Mammary epithelial cell (primary cell): ENCODE measurements at regions not wholly inside any gene's neighbourhood (a gene's known extent, or its start where the extent isn't known, plus 50 kb on each side); places are given as distances from the start of the nearest gene placed in this dataset.

Experiments
- CTCF ChIP-seq, 2 donors: IDR thresholded peaks in 1 of 2; conservative IDR thresholded peaks in 1 of 2; 2 replicates each; pipeline ENCODE4 v1.5.1; 2011 to 2012; ENCODE audit warnings: inconsistent platforms in 2 of 2, low read length in 2 of 2, mild to moderate bottlenecking in 2 of 2, control low read depth in 1 of 2, low read depth in 1 of 2; ENCODE audit not compliant: insufficient read depth in 1 of 2; ENCODE audit errors: extremely low read depth in 1 of 2
- EZH2 ChIP-seq: IDR thresholded peaks from 2 replicates; pipeline ENCODE4 v1.6.1; 2012; ENCODE audit warnings: low read length, inconsistent platforms, borderline replicate concordance

GRCh38 chr2:65551528-65551927 is 119.1 kb upstream of the SPRED2 start:
- TF ChIP-seq EZH2 (no peak), CTCF (conservative IDR thresholded peaks at IDR 0.05 in 1 of 2, IDR thresholded peaks at IDR 0.05 in 1 of 2; ENCODE audit: extremely low read depth in 1 of 2, insufficient read depth in 1 of 2, low read depth in 1 of 2, low read length in 2 of 2) (no peak)
